ENCODE measurements at regions not wholly inside any gene's neighbourhood (a gene's known extent, or its start where the extent isn't known, plus 50 kb on each side); places are given as distances from the start of the nearest gene placed in this dataset.
"Not testable (repeated sequence)": the region's sequence is repeated elsewhere in the genome, so short reads cannot be mapped to it uniquely, and the experiment has no call there.

GRCh38 chr16:87033021-87033471, 284.1 kb downstream of the C16orf95 start:
- DNase-seq (ENCODE audit: low spot score in 2 of 2, unreplicated experiment in 2 of 2): no peak
- Mint-ChIP-seq H3K9me3 (no peaks in the 10 kb centered on the region), H3K4me3 (no peak overlapping the region), H3K36me3 (no peaks in the 10 kb centered on the region), H3K27ac (no peak overlapping the region), H3K4me1 (peaks cover 11% of the 10 kb centered on the region), H3K27me3 (ENCODE audit: low read depth) (no peaks in the 10 kb centered on the region)
- no peak for TF ChIP-seq CTCF (IDR thresholded peaks at IDR 0.05; ENCODE audit: unreplicated experiment)

- no peak for TF ChIP-seq CTCF (IDR thresholded peaks at IDR 0.05; ENCODE audit: unreplicated experiment)
- H3K4me1 Mint-ChIP-seq: peaks cover 11% of the 10 kb centered on the region
- no peaks in the 10 kb centered on the region for H3K9me3 Mint-ChIP-seq
- no peaks in the 10 kb centered on the region for H3K36me3 Mint-ChIP-seq
- no peak overlapping the region for H3K27ac Mint-ChIP-seq
- no peak overlapping the region for H3K4me3 Mint-ChIP-seq
- H3K27me3 Mint-ChIP-seq (ENCODE audit: low read depth): no peaks in the 10 kb centered on the region
- DNase-seq (ENCODE audit: low spot score in 2 of 2, unreplicated experiment in 2 of 2): no peak
Observed at GRCh38 chr16:87033541-87034300, 283.5 kb downstream of the C16orf95 start.

- peaks cover 11% of the 10 kb centered on the region for H3K4me1 Mint-ChIP-seq
- no peak for DNase-seq (ENCODE audit: low spot score in 2 of 2, unreplicated experiment in 2 of 2)
- H3K27me3 Mint-ChIP-seq (ENCODE audit: low read depth): peaks cover 3% of the 10 kb centered on the region
- TF ChIP-seq CTCF (IDR thresholded peaks at IDR 0.05; ENCODE audit: unreplicated experiment): no peak
- no peak overlapping the region for H3K27ac Mint-ChIP-seq
- H3K4me3 Mint-ChIP-seq: no peak overlapping the region
- H3K9me3 Mint-ChIP-seq: no peaks in the 10 kb centered on the region
- no peaks in the 10 kb centered on the region for H3K36me3 Mint-ChIP-seq
Observed at GRCh38 chr16:87034317-87034716, 282.9 kb downstream of the C16orf95 start.

GRCh38 chr16:87035053-87035452, 282.1 kb downstream of the C16orf95 start:
- Mint-ChIP-seq H3K4me1 (peaks cover 11% of the 10 kb centered on the region), H3K4me3 (no peak overlapping the region), H3K36me3 (no peaks in the 10 kb centered on the region), H3K27me3 (ENCODE audit: low read depth) (peaks cover 4% of the 10 kb centered on the region), H3K27ac (no peak overlapping the region), H3K9me3 (no peaks in the 10 kb centered on the region)
- DNase-seq (ENCODE audit: low spot score in 2 of 2, unreplicated experiment in 2 of 2): no peak
- TF ChIP-seq CTCF (IDR thresholded peaks at IDR 0.05; ENCODE audit: unreplicated experiment): no peak

- TF ChIP-seq CTCF (IDR thresholded peaks at IDR 0.05; ENCODE audit: unreplicated experiment): no peak
- no peak for DNase-seq (ENCODE audit: low spot score in 2 of 2, unreplicated experiment in 2 of 2)
- no peaks in the 10 kb centered on the region for H3K9me3 Mint-ChIP-seq
- peaks cover 4% of the 10 kb centered on the region for H3K27me3 Mint-ChIP-seq (ENCODE audit: low read depth)
- no peak overlapping the region for H3K27ac Mint-ChIP-seq
- H3K36me3 Mint-ChIP-seq: no peaks in the 10 kb centered on the region
- peaks cover 18% of the 10 kb centered on the region for H3K4me1 Mint-ChIP-seq
- H3K4me3 Mint-ChIP-seq: no peak overlapping the region
Observed at GRCh38 chr16:87037012-87037411, 280.2 kb downstream of the C16orf95 start.

- not testable (repeated sequence) for H3K36me3 Mint-ChIP-seq; H3K9me3 Mint-ChIP-seq; H3K27me3 Mint-ChIP-seq (ENCODE audit: low read depth); H3K4me3 Mint-ChIP-seq; H3K27ac Mint-ChIP-seq; DNase-seq (ENCODE audit: low spot score in 2 of 2, unreplicated experiment in 2 of 2)
- H3K4me1 Mint-ChIP-seq: peaks cover 26% of the 10 kb centered on the region
Observed at GRCh38 chr16:87038528-87038927, 278.7 kb downstream of the C16orf95 start.
